Ramos (cell line): ENCODE measurements at regions not wholly inside any gene's neighbourhood (a gene's known extent, or its start where the extent isn't known, plus 50 kb on each side); places are given as distances from the start of the nearest gene placed in this dataset.
"Not testable (repeated sequence)": the region's sequence is repeated elsewhere in the genome, so short reads cannot be mapped to it uniquely, and the experiment has no call there.

Source experiments
- in situ Hi-C: fragments of 300-500 bp; cut with MboI; formaldehyde crosslinking; loops from one replicate; pipeline ENCODE4 v1.14.3; 2022; ENCODE audit warnings: low sequenced_read_pairs; ENCODE audit not compliant: unreplicated experiment

GRCh38 chr12:46884362-46884761 is 58.6 kb upstream of the SLC38A4 start:
- in situ Hi-C loops: no loop called here

DNA sequence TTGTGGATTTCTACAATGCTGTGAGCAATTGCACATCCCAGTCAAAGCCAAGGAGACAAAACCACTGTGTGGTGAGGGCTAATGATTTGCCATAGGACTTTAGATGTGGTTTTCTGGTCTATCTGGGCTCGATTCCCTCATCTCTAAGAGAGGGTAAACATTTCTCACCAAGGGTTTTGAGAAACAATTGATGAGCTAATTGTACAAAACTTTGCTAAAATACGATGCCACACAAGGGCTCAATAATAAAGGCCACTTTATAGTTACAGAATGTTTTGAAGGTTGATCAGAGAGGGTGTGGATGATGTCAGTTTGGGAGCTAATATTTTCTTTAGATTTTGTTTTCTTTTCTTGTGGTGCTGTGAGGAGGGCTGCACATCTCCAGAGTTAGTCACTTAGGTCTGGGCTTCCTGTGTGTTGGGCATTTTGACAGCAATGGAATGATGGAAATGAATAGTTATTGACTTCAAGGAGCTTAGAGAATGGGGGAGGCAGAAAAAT is 60.8 kb upstream of the SLC38A4 start:
- in situ Hi-C loops: no loop called here

GRCh38 chr12:46887870-46888269 is 62.1 kb upstream of the SLC38A4 start:
- in situ Hi-C loops: no loop called here

- in situ Hi-C loops: no loop called here
Observed at GRCh38 chr12:46888568-46888967, 62.8 kb upstream of the SLC38A4 start.

- in situ Hi-C loops: no loop called here
Observed at GRCh38 chr12:46891306-46891705, 65.5 kb upstream of the SLC38A4 start.

DNA sequence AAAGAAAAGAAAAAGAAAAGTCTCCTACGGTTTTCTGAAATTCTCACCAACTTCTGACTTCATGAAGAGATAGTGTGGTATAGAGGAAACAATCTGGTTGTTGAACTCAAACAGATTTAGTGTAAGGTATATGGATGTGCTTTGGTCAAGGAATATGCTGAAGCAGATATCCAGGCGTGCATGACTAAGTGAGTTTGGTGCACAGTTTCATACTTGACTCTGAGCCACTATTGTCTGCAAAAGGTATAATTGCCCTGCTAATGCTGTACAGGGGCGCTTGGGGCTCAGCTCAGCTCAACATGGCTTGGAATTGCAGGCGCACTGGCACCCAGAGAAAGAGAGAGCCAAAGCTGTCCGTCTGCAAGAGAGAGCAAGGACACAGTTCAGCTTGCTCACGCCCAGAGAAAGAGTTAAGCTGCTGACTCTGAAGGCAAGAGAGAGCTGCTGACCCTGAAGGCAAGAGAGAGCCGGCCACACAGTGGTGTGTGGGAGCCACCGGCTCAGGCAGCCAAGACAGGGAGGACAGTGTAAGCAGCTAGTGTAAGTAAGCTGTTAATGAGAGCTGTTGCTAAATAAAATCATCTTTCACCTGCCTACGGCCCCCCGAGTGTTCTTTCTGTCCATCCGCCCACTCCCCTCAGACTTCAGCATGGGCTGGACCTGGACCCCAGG is 66.4 kb upstream of the SLC38A4 start:
- in situ Hi-C loops: no loop called here

DNA sequence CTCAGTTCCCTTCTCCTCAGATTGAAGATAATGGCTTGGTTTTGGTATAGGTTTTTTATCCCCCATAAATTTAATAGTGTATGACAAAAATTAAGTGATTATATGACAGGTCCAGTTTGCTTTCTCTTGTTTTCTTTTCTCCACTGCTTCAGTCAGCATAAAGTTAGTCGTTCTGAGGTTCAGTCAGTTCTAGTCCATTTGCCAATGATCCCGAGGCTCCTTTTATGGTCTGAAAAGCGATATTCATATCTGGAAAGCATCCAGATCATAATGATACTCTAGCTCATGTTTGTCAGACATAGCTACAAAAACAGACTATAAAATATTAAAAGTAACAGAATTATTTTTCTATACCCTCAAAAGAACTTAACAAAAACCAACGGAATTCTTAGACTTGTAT is 67.1 kb upstream of the SLC38A4 start:
- in situ Hi-C loops: no loop called here

DNA sequence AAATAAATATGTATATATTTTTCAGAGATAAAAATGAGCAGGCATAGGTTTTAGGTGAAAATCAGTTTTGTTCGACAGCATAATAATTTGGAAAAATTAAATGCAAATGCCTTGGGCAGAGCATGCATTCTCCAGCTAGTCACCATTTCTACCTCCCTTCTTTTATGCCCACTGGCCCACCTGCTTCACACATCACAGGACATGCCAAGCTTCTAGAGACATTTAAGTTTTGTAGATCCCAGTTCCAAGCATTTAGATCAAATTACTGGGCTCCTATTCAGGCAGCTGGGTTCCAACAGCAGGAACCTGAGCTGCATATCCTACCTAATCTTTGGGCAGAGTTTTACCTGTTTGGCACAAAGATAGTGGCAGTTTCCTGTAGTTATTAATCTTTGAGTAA is 67.6 kb upstream of the SLC38A4 start:
- in situ Hi-C loops: no loop called here

GRCh38 chr12:46895726-46896125 is 69.9 kb upstream of the SLC38A4 start:
- in situ Hi-C loops: no loop called here

DNA sequence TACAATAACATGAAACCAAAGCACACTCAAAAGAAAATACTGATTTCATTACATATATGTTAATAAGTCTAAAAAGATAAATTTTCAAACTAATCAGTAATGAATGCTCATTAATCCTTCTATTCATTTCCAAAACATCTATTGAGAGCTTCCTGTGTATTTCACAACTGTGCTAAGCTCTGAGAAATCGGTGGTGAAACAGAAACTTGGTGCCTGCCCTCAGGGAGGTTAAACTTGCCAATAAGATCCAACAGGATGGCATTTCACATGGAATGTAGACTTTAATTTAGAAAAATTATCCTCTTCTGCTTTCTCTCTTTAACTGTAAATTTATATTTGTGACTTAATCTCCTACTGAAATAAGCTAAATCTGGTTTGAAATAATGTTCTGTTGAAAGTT is 70.9 kb upstream of the SLC38A4 start:
- in situ Hi-C loops: no loop called here

DNA sequence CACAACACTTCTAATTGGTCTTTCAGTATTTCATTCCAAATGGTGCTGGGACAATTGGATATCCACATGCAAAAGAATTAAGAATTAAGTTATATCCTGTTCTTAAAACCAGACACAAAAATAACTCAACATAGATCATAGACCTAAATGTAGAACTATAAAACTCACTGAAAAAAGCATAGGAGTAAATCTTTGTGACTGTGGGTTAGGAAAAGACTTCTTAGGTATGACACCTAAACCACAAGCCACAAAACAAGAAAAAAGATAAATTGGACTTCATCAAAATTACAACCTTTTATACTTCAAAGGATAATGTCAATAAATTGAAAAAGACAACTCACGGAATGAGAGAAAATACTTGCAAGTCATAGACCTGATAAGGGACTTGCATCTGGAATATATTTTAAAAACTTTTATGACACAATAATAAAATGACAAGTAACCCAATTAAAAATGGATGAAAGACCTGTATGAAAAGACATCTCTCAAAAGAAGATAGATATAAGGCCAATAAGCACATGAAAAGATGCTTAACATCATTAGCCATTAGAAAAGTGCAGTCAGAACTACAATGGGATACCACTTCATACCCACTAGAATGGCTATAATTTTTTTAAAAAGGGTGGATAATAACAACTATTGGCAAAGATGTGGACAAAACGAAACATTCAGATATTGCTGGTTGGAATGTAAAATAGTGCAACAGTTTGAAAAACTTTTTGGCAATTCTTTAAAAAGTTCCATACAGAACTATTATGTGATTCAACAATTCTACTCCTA is 72.5 kb upstream of the SLC38A4 start:
- in situ Hi-C loops: no loop called here

- in situ Hi-C loops: no loop called here
Observed at GRCh38 chr12:46898989-46899388, 73.2 kb upstream of the SLC38A4 start.

GRCh38 chr12:46900734-46901463 is 75.1 kb upstream of the SLC38A4 start:
- in situ Hi-C loops: no loop called here

DNA sequence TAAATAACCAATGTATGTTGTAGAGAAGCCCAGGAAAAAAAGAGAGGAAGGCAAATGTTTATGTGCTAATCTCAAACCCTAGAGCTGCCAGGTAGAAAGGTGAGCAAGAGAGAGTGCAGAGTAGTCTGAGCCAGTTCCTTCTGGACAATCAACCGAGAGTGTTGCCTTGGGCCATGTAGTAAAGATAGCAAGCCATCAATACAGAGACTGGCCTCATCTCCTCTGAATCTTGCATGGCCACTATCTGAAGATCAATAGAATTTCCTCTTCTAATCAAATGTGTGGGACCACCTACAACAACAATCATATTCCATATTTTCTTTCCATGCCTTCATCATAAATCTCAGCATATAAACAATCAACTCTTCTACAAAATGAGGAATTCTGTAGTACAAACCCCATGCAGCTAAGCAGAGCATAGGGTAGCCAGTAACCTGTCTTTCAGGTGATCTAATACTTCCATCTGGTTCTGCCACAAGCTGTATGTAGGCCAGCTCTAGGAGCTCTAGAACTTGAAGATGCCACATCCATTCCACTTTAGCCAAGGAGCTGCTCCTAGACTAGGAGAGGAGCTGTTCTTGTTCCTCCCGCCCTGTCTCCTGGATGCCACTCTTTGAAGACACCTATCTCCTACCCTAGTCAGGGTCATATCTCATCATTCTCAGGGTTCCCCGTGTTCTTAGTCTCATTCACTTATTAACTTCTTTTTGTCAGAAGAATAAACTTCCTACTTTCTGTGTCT is 75.8 kb upstream of the SLC38A4 start:
- in situ Hi-C loops: no loop called here

GRCh38 chr12:46903058-46903457 is 77.3 kb upstream of the SLC38A4 start:
- in situ Hi-C loops: no loop called here

DNA sequence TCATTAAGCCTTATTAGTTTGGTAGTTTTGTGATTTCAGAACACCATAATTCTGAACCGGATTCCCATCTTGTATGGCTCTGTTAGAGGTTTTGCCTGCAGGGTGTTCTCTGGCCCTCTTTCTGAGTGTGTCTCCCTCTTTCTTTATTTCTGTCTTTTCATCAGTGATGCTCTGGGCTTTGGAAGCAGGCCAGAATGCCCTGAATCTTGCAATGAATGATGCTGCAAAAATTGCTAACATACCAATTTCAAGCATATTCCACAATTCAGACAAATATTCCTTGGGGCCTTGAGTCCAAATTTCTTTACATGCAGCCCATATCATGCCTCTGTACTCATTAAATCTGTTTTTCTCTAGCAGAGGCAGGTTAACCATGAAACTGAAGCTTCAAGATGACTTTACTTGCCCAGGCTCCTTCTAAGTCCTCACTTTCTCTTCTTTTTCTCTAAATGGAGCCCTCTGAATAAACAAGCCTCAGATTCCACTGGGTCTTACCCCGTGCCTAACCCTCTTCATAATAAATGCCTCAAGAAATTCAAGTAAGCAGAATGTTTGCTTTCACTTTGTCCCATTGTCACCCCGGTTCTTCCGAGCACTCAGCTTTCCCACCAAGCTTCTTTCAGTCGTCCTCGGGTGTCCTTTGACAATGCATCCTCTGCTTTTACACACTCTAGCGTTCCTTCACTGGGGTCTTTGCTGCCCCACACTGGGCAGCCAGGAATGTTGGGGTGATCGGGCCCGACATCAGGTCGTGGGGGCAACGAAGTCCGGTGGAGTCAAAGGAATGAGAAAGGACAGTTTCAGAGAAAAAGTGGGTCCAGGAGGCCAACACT is 78.8 kb upstream of the SLC38A4 start:
- in situ Hi-C loops: no loop called here

DNA sequence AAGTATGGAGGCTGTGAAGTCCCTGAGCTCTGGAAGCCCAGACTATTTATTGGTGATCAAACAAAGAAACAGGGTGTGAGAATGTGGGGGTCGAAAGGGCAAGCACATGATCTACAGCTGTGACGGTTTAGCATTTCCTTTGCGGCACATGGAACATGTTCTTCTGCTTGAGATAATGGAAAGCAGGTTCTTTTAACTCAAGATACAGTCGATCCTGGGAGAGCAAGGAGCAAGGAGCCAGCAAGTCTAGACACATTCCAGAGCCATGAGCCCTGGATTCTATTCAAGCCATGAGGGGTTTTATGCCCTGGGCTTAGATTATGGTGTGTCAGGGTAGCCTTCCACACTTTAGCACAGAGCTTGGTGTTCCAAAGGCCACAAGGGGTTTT is 79.4 kb upstream of the SLC38A4 start:
- in situ Hi-C loops: not testable (repeated sequence)

- in situ Hi-C loops: no loop called here
Observed at GRCh38 chr12:46907791-46908190, 82.0 kb upstream of the SLC38A4 start.

GRCh38 chr12:46908236-46908935 is 82.6 kb upstream of the SLC38A4 start:
- in situ Hi-C loops: no loop called here
